PC-9 (cell line): ENCODE measurements at regions not wholly inside any gene's neighbourhood (a gene's known extent, or its start where the extent isn't known, plus 50 kb on each side); places are given as distances from the start of the nearest gene placed in this dataset.

Experiments used
- EZH2 ChIP-seq: fragments of 200-600 bp; sonication (generic); IDR thresholded peaks from 2 replicates; pipeline ENCODE4 v1.8.0; 2017; ENCODE audit warnings: antibody characterized with exemption, low read depth
- TF ChIP-seq, protein P1 (sequence below): fragments of 200-600 bp; sonication (generic); conservative IDR thresholded peaks from 2 replicates; pipeline ENCODE4 v1.6.1; 2017; ENCODE audit warnings: mixed run types, antibody characterized with exemption, mild to moderate bottlenecking, moderate library complexity

DNA sequence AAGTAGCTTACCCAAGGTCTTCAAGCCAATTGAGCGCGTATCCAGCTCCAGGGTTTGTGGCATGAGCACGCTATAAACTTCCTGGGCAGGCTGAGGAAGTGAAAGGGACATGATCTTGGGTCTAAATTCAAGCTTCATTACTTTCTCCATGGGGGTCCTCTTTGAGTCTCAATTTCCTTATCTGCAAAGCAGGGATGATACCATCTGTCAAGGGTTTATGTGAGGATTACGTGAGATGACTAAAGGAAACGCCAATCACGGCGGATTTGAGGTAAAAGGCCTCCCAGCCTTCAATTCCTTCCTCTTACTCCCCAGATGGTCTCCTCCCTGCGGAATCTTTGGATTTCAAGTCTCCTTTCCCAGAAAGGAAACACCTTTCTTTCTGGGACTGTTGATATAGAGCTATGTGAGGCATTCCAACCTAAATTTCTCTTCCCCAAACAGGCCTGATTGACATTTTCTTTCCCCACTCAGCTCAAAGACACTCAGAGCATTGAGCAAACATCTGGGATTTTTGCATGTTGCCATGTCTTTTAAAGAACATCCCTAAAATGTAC, 474.4 kb downstream of the INSC start:
- TF ChIP-seq EZH2: no peak
- TF ChIP-seq, protein P1, sequence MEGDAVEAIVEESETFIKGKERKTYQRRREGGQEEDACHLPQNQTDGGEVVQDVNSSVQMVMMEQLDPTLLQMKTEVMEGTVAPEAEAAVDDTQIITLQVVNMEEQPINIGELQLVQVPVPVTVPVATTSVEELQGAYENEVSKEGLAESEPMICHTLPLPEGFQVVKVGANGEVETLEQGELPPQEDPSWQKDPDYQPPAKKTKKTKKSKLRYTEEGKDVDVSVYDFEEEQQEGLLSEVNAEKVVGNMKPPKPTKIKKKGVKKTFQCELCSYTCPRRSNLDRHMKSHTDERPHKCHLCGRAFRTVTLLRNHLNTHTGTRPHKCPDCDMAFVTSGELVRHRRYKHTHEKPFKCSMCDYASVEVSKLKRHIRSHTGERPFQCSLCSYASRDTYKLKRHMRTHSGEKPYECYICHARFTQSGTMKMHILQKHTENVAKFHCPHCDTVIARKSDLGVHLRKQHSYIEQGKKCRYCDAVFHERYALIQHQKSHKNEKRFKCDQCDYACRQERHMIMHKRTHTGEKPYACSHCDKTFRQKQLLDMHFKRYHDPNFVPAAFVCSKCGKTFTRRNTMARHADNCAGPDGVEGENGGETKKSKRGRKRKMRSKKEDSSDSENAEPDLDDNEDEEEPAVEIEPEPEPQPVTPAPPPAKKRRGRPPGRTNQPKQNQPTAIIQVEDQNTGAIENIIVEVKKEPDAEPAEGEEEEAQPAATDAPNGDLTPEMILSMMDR: no peak
